Nucleus accumbens (tissue), 56 donors: ENCODE measurements at regions not wholly inside any gene's neighbourhood (a gene's known extent, or its start where the extent isn't known, plus 50 kb on each side); places are given as distances from the start of the nearest gene placed in this dataset.
"Not testable (repeated sequence)": the region's sequence is repeated elsewhere in the genome, so short reads cannot be mapped to it uniquely, and the experiment has no call there.

Experiments used
- DNase-seq, 56 donors: peaks; one replicate each; lab custom pipeline; 2025; lab: John Stamatoyannopoulos, UW

DNA sequence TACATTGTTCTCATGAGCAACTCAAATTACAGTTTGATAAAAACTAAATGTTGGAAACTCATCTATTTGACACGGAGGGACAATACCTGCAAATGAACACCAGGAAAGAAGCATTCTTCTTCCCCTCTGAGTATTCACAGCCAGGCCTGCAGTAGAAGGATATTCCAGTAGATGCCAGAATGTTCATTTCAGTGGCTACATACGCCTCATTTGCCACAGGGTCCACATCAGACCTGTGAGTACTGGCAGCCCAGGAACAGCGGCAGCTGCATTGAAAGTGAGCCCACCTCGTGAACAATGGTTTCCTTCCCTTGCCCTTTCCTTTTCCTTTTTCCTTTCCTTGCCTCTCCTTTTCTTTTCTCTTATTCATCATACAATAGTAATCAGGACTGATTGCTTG lies 81.1 kb upstream of the NEIL3 start:
- DNase-seq, result no peak

DNA sequence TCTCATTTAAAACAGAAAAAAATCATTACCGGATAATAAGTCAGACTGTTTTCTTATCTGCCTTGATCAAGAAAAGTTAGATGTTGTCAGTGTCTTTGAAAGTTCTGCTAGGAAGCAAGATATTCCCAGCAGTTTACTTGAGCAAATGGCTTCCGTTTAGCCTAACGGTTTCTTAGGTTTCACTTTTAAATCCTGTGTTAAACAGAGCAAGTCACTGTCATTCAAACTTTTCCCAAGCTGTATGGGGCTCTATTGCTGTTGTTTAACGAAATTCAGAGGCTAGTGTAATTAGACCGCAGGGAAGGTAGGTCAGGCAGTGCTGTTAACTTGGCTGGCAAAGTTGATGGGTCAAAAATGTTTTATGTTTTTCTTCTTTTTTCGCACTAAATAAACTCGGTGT lies 80.3 kb upstream of the NEIL3 start:
- DNase-seq, result no peak

DNA sequence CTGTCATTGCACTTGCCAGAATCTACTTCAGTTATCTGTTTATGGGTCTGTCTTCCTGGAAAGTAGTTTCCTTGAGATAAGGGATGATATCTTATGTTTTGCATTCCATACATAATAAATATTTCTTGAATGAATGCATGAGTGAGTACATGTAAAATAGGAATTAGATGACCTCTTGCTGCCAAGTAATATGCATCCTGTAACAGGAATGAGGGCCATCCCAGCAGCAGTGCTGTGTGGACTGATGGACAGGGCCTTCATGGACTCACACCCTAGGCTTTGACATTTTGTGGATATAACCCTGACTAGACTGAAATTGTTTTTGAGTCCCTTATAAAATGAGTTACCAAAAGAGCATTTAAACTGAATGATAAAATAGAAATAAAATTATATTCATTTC lies 77.2 kb upstream of the NEIL3 start:
- no peak for DNase-seq

- DNase-seq, result no peak
Measured at GRCh38 chr4:177235026-177235425, 74.6 kb upstream of the NEIL3 start.

GRCh38 chr4:177236886-177237285 lies 72.8 kb upstream of the NEIL3 start:
- DNase-seq, result no peak

DNA sequence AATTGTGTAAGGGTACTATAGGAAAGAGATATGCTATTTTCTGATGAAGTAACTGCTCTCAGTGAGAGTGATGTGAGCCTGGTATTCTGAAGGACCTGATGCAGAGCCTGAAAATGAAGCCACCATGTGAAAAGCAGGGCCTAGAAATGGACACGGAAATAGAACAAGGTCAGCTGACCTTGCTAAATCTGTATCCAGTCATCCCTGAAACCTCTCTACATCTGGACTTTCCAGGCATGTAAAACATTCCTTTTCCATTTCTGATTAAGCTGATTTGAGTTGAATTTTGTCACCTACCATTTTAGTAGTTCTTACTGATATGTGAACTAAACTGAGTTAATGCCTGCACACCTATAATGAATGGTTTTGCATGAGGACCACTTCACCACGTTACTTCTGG lies 72.4 kb upstream of the NEIL3 start:
- DNase-seq, result no peak

GRCh38 chr4:177239477-177239876 lies 70.2 kb upstream of the NEIL3 start:
- DNase-seq, result no peak

- DNase-seq, result no peak
Measured at GRCh38 chr4:177239878-177240277, 69.8 kb upstream of the NEIL3 start.

DNA sequence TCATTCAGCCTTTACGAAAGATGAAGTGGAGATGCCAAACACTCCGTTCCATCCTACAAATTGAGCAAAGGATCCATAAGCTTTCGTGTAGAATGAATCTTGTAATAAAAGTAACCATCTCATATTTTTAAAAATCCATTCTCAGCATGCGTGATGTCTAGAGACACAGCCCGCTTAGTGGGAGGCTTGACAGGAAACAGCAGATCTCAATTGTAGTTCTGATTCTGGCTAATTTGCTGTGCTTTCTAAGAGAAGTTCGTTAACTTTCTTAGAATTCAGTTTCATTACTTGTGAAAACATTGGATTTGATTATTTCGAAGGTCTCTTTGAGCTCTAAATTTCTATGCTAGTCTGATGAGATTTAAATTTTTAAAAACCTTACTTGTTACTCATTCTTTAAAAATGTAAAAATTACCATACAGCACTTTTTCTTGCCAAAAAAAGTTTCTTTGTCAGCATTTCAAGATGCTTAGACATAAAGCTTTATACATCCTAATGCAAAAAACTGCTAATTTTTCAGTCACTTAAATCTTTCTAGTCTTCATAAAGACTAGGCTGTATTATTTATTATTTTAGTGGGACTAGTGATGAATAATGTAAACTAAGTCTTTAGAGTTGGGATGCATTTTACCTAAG lies 66.9 kb upstream of the NEIL3 start:
- DNase-seq, result no peak

GRCh38 chr4:177246641-177247584 lies 62.8 kb upstream of the NEIL3 start:
- DNase-seq, result no peak

- DNase-seq, result peak in 50 of 56 donors; percentile 1 to 73 (median 41)
Measured at GRCh38 chr4:177250056-177250696, 59.5 kb upstream of the NEIL3 start.

GRCh38 chr4:177251237-177251636 lies 58.4 kb upstream of the NEIL3 start:
- peak in 1 of 56 donors; percentile 1 for DNase-seq

DNA sequence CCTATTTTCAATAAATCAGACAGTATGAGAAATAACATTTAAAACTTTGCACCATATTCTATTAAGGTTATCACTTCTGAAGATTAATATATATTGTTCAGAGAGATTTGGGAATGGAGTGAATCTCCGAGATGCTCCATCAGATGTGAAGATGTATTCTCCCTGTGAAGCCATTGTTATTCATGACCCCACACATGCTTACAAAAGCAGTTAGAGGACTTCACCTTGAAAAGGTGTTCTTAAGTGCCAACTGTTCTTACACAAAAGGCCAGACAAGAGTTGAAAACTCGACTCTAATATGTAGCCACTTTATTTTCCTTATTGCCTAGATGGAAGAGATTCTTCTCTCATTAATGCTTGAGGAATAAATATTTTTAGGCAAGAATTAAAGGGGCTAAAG lies 54.3 kb upstream of the NEIL3 start:
- DNase-seq, result no peak

- no peak for DNase-seq
Measured at GRCh38 chr4:177256950-177257349, 52.7 kb upstream of the NEIL3 start.

DNA sequence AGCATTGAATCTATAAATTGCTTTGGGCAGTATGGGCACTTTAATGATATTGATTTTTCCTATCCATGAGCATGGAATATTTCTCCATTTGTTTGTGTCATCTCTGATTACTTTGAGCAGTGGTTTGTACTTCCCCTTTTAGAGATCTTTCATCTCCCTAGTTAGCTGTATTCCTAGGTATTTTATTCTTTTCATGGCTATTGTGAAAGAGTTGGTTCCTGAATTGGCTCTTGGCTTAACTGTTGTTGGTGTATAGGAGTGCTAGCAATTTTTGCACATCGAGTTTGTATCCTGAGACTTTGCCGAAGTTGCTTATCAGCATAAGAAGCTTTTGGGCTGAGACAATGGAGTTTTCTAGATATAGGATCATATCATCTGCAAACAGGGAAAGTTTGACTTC lies 50.2 kb upstream of the NEIL3 start:
- not testable (repeated sequence) for DNase-seq
